ENCODE measurements at regions not wholly inside any gene's neighbourhood (a gene's known extent, or its start where the extent isn't known, plus 50 kb on each side); places are given as distances from the start of the nearest gene placed in this dataset.

GRCh38 chr4:138078751-138079520, 163.2 kb downstream of the SLC7A11 start:
- no peak for DNase-seq

- DNase-seq, result no peak
Observed at GRCh38 chr4:138078253-138078652, 163.9 kb downstream of the SLC7A11 start.

DNA sequence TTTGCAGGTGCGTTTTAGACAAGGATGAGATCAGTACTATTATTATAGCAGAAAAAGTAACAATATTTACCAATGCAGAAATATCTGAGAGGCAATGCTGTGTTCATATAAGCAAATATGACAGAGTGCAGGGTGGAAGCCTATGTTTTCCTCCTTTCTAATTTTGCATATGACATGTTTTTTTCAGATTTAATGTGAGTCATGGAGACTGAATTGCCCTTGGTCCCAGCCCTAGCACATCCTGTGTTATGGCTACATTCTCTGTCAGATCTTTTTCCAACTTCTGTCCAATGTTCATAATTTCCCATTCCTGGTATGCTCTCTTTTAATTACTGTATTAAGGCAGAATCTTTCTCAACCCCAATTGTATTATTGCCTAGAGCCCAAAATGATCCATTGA, 165.6 kb downstream of the SLC7A11 start:
- DNase-seq, result no peak

- no peak for DNase-seq
Observed at GRCh38 chr4:138070816-138071215, 171.3 kb downstream of the SLC7A11 start.

DNA sequence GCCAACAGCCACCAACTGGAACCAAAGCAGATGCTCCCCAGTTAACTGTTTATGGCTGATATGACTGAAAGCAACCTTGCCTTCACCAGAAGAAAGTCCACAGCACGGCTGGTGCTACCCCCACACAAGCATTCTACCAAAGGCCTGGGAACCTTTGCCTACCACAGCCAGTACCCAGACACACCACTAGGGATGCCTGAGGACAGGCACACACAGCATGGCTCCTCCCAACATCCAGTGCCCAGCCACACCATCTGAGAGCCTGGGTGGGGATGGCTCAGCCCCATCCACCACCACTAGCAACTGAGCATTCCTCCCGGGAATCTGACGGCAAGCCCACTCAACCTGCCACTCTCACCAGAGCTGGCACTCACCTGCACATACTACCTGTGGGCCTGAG, 178.6 kb downstream of the SLC7A11 start:
- DNase-seq, result no peak

DNA sequence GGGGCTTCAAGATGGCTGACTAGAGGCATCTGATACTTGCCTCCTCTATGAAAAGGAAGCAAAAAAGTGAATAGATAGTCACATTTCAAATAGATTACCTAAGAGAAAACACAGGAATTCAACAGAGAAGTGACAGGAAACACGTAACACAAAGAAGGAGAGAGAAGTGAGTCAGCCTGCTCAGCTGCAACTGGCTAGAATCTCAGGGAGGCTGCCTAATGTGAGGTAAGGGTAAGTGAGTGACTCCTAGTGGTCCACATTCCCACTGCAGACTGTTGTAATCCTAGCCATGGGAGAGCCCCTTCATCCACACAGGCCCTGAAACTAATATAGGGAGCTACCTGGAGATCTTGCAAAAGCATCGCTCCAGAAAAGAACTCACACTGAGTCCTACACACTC, 179.2 kb downstream of the SLC7A11 start:
- DNase-seq, result no peak

- no peak for DNase-seq
Observed at GRCh38 chr4:138056541-138056940, 185.6 kb downstream of the SLC7A11 start.

GRCh38 chr4:138055890-138056289, 186.3 kb downstream of the SLC7A11 start:
- no peak for DNase-seq

DNA sequence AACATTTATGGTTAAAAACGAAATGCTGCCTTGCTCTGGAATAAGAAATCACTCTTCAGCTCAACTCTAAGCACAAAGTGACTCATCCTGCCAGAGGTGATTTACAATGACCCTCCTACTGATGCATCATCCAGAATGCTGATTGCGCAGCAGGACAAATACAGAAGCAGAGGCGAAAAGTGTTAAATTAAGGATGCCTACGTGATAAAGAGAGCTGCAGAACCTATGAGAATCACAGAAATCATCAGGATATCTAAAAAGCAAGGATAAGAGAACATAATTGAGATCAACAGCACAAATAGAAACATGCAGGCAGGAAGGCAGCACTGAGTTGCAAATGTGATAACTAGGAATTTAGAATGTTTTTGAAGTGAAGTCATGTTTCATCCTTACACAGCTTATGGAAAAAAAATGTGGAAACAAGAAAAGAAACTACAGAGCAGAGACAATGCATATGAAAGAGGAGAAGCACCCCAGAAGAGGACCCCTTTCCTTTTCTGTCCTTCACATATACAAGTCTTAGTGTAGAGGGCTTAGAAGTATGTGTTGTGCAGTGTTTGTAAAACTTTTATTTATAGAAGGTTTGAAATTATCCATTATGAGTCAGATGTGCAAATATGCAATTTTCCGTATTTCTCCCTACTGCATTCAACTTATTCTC, 188.4 kb downstream of the SLC7A11 start:
- no peak for DNase-seq

DNA sequence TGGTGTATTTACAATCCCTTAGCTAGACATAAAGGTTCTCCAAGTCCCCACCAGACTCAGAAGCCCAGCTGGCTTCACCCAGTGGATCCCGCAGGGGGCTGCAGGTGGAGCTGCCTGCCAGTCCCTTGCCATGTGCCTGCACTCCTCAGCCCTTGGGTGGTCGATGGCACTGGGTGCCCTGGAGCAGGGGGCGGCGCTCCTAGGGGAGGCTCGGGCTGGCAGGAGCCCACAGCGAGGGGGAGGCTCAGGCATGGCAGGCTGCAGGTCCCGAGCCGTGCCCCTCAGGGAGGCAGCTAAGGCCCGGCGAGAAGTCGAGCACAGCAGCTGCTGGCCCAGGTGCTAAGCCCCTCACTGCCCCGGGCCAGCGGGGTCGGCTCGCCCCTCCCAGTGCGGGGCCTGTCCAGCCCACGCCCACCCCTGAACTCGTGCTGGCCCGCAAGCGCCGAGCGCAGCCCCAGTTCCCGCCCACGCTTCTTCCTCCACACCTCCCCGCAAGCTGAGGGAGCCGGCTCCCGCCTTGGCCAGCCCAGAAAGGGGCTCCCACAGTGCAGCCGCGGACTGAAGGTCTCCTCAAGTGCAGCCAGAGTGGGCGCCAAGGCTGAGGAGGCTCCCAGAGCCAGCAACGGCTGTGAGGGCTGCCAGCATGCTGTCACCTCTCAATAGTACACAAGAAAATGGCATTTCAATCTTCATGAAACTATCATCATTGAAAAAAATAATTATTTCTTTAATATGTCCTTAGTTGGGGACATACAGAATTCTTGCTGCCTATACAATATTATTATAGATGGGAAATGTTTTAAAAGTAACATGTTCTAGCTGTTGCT, 189.1 kb downstream of the SLC7A11 start:
- no peak for DNase-seq

GRCh38 chr4:138051157-138051556, 191.0 kb downstream of the SLC7A11 start:
- DNase-seq, result no peak

DNA sequence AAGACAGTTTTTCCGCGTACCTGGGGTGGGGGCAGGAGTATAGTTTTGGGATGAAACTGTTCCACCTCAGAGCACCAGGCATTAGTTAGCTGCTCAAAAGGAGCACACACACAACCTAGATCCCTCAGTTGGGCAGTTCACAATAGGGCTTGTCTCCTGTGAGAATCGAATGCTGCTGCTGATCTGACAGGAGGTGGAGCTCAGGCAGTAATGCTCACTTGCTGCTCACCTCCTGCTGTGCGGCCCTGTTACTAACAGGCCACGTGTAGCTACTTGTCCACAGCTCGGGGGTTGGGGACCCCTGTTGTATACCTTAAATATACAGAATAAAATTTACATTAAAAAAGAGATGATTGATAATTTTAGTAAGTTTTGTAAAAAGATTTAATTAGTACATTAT, 191.5 kb downstream of the SLC7A11 start:
- no peak for DNase-seq

- no peak for DNase-seq
Observed at GRCh38 chr4:138049355-138049754, 192.8 kb downstream of the SLC7A11 start.

- DNase-seq, result no peak
Observed at GRCh38 chr4:138047290-138047689, 194.9 kb downstream of the SLC7A11 start.

- no peak for DNase-seq
Observed at GRCh38 chr4:138045036-138045435, 197.1 kb downstream of the SLC7A11 start.

- no peak for DNase-seq
Observed at GRCh38 chr4:138039010-138039409, 203.1 kb downstream of the SLC7A11 start.

DNA sequence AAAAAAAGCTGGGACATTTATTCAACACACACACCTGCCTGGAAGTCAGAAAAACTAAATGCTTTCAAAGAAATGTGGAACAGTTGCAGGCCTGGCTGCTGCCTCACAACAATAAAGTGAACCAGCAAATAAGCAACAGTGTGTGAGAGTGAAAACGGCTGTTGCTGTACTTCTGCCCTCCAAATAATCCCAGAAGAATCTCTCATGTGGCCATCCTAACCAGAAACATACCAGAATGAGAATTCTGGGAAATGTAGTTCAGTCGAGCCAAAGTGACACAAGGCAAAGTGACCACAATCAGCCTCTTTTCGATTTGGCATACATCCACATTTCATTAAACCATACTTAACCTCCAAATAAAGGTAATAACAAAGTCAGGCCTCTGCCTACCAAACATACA, 204.5 kb downstream of the SLC7A11 start:
- no peak for DNase-seq

- no peak for DNase-seq
Observed at GRCh38 chr4:138035781-138036258, 206.3 kb downstream of the SLC7A11 start.

DNA sequence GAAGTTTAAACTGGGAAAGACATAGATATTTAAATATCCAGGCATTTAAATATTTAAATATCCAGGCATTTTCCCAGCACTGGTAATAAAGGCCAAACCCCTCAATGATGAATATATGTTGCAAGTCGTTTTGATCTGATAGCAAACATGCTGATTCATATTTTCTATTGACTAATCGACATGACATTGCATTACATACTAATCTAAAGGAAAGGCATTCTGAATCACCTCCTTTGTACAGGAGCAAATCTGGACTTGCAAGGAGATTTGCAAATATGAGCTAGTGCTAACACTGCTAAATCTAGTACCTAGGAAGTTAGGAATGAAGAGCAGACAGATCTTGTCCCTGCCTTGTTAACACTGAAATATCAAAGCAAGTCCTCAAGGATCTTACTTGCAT, 207.3 kb downstream of the SLC7A11 start:
- DNase-seq, result no peak

DNA sequence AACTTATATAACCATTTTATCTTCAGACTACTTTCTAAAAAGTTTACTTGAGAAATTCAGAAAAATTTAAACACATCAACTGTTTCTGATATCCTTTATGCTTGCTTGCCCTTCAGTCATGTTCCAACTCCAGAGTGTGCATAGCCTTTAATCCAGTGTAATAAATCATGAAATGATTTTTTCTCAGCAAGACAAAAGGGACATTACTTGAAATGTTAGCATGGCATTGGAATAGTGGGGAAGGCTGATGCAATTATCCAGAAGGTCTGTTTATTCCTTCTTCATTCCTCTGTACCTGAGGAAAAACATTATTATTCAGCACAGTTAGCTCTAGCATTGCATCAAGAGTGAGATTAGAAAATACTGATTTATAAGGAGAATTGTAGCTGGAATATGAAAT, 209.9 kb downstream of the SLC7A11 start:
- no peak for DNase-seq

- no peak for DNase-seq
Observed at GRCh38 chr4:138030375-138030774, 211.8 kb downstream of the SLC7A11 start.

- DNase-seq, result no peak
Observed at GRCh38 chr4:138028923-138029322, 213.2 kb downstream of the SLC7A11 start.

DNA sequence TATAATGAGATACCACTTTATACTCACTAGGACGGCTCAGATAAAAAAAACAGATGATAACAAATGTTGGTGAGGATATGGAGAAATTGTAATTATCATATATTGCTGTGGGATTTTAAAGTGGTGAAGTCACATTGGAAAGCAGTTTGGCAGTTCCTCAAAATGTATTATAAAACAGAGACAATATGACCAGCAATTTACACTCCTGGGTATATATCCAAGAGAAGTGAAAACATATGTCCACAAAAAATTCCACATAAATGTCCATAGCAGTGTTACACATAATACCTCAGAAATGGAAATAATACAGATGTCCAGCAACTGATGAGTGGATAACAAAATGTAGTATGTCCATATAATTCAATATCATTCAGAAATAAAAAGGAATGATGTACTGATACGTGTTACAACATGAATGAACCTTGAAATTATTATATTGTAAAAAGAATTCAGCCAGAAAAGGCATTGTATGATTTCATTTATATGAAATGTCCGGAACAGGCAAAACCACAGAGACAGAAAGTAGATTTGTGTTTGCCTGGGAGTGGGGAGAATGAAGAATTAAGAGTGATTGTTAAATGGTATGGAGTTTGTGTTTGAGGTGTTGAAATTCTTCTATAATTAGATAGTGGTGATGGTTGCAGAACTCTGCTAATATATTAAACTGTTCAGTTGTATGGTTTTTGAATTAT, 220.9 kb downstream of the SLC7A11 start:
- DNase-seq, result no peak

Data from activated T-cell treated with anti-CD3 and anti-CD28 coated beads, Interleukin-2, amount 50 U/mL, for 48 hours (primary cell).